ENCODE measurements at regions not wholly inside any gene's neighbourhood (a gene's known extent, or its start where the extent isn't known, plus 50 kb on each side); places are given as distances from the start of the nearest gene placed in this dataset.

DNA sequence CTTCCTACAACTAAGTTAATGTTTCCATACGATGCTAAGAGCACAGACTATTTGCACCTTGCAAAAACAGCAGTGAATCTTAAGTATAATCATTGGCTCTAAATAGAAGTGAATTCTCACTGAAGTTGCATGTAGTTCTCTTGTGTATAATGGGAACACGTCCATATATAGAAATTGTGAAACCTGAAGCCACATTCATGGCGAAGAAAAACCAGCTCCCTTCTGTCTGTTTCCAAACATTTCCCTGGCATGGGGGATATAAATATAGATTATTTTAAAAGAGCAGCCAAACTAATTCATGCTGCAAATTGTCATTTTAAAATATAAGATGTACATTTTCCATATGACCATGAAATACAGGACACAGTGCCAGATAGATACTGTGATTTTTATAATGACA, 71.1 kb downstream of the TRAM1L1 start:
- Mint-ChIP-seq H3K9me3 (no peaks in the 10 kb centered on the region), H3K4me3 (no peak overlapping the region), H3K4me1 (no peaks in the 10 kb centered on the region), H3K36me3 (ENCODE audit: low read depth) (no peaks in the 10 kb centered on the region), H3K27me3 (ENCODE audit: insufficient read depth, low read depth, poor library complexity) (no peaks in the 10 kb centered on the region), H3K27ac (no peak overlapping the region)
- TF ChIP-seq ZNF331 (CRISPR knock-in tag; IDR thresholded peaks at IDR 0.05; ENCODE audit: low read depth) (no peak), EZH2phosphoT487 (IDR thresholded peaks at IDR 0.05; ENCODE audit: unreplicated experiment) (no peak), JUNB (IDR thresholded peaks at IDR 0.05; ENCODE audit: unreplicated experiment) (no peak), STAT1 (IDR thresholded peaks at IDR 0.05; ENCODE audit: unreplicated experiment) (no peak), EZH2 (IDR thresholded peaks at IDR 0.05; ENCODE audit: low read depth, unreplicated experiment) (no peak), CREB1 (CRISPR knock-in tag; IDR thresholded peaks at IDR 0.05; ENCODE audit: low read depth) (no peak), ZNF114 (CRISPR knock-in tag; IDR thresholded peaks at IDR 0.05) (no peak), NANOG (IDR thresholded peaks at IDR 0.05; ENCODE audit: borderline replicate concordance) (no peak), POLR2AphosphoS5 (IDR thresholded peaks at IDR 0.05; ENCODE audit: low read depth) (no peak)
- TF ChIP-seq, protein P1, sequence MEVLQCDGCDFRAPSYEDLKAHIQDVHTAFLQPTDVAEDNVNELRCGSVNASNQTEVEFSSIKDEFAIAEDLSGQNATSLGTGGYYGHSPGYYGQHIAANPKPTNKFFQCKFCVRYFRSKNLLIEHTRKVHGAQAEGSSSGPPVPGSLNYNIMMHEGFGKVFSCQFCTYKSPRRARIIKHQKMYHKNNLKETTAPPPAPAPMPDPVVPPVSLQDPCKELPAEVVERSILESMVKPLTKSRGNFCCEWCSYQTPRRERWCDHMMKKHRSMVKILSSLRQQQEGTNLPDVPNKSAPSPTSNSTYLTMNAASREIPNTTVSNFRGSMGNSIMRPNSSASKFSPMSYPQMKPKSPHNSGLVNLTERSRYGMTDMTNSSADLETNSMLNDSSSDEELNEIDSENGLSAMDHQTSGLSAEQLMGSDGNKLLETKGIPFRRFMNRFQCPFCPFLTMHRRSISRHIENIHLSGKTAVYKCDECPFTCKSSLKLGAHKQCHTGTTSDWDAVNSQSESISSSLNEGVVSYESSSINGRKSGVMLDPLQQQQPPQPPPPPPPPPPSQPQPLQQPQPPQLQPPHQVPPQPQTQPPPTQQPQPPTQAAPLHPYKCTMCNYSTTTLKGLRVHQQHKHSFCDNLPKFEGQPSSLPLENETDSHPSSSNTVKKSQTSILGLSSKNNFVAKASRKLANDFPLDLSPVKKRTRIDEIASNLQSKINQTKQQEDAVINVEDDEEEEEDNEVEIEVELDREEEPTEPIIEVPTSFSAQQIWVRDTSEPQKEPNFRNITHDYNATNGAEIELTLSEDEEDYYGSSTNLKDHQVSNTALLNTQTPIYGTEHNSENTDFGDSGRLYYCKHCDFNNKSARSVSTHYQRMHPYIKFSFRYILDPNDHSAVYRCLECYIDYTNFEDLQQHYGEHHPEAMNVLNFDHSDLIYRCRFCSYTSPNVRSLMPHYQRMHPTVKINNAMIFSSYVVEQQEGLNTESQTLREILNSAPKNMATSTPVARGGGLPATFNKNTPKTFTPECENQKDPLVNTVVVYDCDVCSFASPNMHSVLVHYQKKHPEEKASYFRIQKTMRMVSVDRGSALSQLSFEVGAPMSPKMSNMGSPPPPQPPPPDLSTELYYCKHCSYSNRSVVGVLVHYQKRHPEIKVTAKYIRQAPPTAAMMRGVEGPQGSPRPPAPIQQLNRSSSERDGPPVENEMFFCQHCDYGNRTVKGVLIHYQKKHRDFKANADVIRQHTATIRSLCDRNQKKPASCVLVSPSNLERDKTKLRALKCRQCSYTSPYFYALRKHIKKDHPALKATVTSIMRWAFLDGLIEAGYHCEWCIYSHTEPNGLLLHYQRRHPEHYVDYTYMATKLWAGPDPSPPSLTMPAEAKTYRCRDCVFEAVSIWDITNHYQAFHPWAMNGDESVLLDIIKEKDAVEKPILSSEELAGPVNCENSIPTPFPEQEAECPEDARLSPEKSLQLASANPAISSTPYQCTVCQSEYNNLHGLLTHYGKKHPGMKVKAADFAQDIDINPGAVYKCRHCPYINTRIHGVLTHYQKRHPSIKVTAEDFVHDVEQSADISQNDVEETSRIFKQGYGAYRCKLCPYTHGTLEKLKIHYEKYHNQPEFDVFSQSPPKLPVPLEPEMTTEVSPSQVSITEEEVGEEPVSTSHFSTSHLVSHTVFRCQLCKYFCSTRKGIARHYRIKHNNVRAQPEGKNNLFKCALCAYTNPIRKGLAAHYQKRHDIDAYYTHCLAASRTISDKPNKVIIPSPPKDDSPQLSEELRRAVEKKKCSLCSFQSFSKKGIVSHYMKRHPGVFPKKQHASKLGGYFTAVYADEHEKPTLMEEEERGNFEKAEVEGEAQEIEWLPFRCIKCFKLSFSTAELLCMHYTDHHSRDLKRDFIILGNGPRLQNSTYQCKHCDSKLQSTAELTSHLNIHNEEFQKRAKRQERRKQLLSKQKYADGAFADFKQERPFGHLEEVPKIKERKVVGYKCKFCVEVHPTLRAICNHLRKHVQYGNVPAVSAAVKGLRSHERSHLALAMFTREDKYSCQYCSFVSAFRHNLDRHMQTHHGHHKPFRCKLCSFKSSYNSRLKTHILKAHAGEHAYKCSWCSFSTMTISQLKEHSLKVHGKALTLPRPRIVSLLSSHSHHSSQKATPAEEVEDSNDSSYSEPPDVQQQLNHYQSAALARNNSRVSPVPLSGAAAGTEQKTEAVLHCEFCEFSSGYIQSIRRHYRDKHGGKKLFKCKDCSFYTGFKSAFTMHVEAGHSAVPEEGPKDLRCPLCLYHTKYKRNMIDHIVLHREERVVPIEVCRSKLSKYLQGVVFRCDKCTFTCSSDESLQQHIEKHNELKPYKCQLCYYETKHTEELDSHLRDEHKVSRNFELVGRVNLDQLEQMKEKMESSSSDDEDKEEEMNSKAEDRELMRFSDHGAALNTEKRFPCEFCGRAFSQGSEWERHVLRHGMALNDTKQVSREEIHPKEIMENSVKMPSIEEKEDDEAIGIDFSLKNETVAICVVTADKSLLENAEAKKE (CRISPR knock-in tag; IDR thresholded peaks at IDR 0.05), result no peak
- TF ChIP-seq, protein P2, sequence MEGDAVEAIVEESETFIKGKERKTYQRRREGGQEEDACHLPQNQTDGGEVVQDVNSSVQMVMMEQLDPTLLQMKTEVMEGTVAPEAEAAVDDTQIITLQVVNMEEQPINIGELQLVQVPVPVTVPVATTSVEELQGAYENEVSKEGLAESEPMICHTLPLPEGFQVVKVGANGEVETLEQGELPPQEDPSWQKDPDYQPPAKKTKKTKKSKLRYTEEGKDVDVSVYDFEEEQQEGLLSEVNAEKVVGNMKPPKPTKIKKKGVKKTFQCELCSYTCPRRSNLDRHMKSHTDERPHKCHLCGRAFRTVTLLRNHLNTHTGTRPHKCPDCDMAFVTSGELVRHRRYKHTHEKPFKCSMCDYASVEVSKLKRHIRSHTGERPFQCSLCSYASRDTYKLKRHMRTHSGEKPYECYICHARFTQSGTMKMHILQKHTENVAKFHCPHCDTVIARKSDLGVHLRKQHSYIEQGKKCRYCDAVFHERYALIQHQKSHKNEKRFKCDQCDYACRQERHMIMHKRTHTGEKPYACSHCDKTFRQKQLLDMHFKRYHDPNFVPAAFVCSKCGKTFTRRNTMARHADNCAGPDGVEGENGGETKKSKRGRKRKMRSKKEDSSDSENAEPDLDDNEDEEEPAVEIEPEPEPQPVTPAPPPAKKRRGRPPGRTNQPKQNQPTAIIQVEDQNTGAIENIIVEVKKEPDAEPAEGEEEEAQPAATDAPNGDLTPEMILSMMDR (conservative IDR thresholded peaks at IDR 0.05; ENCODE audit: low read depth in 2 of 2), result no peak
- TF ChIP-seq, protein P3, sequence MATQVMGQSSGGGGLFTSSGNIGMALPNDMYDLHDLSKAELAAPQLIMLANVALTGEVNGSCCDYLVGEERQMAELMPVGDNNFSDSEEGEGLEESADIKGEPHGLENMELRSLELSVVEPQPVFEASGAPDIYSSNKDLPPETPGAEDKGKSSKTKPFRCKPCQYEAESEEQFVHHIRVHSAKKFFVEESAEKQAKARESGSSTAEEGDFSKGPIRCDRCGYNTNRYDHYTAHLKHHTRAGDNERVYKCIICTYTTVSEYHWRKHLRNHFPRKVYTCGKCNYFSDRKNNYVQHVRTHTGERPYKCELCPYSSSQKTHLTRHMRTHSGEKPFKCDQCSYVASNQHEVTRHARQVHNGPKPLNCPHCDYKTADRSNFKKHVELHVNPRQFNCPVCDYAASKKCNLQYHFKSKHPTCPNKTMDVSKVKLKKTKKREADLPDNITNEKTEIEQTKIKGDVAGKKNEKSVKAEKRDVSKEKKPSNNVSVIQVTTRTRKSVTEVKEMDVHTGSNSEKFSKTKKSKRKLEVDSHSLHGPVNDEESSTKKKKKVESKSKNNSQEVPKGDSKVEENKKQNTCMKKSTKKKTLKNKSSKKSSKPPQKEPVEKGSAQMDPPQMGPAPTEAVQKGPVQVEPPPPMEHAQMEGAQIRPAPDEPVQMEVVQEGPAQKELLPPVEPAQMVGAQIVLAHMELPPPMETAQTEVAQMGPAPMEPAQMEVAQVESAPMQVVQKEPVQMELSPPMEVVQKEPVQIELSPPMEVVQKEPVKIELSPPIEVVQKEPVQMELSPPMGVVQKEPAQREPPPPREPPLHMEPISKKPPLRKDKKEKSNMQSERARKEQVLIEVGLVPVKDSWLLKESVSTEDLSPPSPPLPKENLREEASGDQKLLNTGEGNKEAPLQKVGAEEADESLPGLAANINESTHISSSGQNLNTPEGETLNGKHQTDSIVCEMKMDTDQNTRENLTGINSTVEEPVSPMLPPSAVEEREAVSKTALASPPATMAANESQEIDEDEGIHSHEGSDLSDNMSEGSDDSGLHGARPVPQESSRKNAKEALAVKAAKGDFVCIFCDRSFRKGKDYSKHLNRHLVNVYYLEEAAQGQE (IDR thresholded peaks at IDR 0.05; ENCODE audit: unreplicated experiment), result no peak
- TF ChIP-seq, protein P4, sequence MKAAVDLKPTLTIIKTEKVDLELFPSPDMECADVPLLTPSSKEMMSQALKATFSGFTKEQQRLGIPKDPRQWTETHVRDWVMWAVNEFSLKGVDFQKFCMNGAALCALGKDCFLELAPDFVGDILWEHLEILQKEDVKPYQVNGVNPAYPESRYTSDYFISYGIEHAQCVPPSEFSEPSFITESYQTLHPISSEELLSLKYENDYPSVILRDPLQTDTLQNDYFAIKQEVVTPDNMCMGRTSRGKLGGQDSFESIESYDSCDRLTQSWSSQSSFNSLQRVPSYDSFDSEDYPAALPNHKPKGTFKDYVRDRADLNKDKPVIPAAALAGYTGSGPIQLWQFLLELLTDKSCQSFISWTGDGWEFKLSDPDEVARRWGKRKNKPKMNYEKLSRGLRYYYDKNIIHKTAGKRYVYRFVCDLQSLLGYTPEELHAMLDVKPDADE (IDR thresholded peaks at IDR 0.05), result no peak
- Histone ChIP-seq H3K4me2 (no peak overlapping the region), H3K9me2 (ENCODE audit: insufficient read depth) (no peaks in the 10 kb centered on the region), H4K20me1 (replicated peaks; ENCODE audit: insufficient read depth) (no peaks in the 10 kb centered on the region), H3K27ac (ENCODE audit: low read depth) (no peak overlapping the region), H3K4me3 (no peak overlapping the region), H3F3A (replicated peaks; ENCODE audit: low read depth) (no peaks in the 10 kb centered on the region), H3K79me2 (replicated peaks; ENCODE audit: insufficient read depth) (no peaks in the 10 kb centered on the region), H3K36me3 (ENCODE audit: insufficient read depth) (no peaks in the 10 kb centered on the region), H3K4me1 (ENCODE audit: insufficient read depth) (no peaks in the 10 kb centered on the region), H3K27me3 (ENCODE audit: insufficient read depth) (no peaks in the 10 kb centered on the region), H2AFZ (no peak overlapping the region)
- no peak for ATAC-seq
- no peak for DNase-seq (ENCODE audit: low spot score)

All from GM23338 (cell line).